GM18517 (cell line): ENCODE measurements at regions not wholly inside any gene's neighbourhood (a gene's known extent, or its start where the extent isn't known, plus 50 kb on each side); places are given as distances from the start of the nearest gene placed in this dataset.
"Not testable (repeated sequence)": the region's sequence is repeated elsewhere in the genome, so short reads cannot be mapped to it uniquely, and the experiment has no call there.

Source experiments
- ATAC-seq: cut with Tn5 transposase; IDR thresholded peaks from one replicate; pipeline ENCODE4 v1.9.1; 2021; ENCODE audit warnings: mild to moderate bottlenecking, moderate library complexity; ENCODE audit not compliant: unreplicated experiment

- no peak for ATAC-seq
Observed at GRCh38 chr5:56763711-56764466, 51.5 kb upstream of the MAP3K1 start.

- ATAC-seq: no peak
Observed at GRCh38 chr5:56763182-56763581, 52.2 kb upstream of the MAP3K1 start.

- no peak for ATAC-seq
Observed at GRCh38 chr5:56761151-56761885, 54.0 kb upstream of the MAP3K1 start.

- no peak for ATAC-seq
Observed at GRCh38 chr5:56760723-56761122, 54.6 kb upstream of the MAP3K1 start.

GRCh38 chr5:56759521-56760216 is 55.7 kb upstream of the MAP3K1 start:
- ATAC-seq: no peak

- no peak for ATAC-seq
Observed at GRCh38 chr5:56757077-56757476, 58.3 kb upstream of the MAP3K1 start.

- no peak for ATAC-seq
Observed at GRCh38 chr5:56755036-56755555, 60.3 kb upstream of the MAP3K1 start.

- not testable (repeated sequence) for ATAC-seq
Observed at GRCh38 chr5:56753588-56753987, 61.8 kb upstream of the MAP3K1 start.

- no peak for ATAC-seq
Observed at GRCh38 chr5:56751572-56752313, 63.6 kb upstream of the MAP3K1 start.

GRCh38 chr5:56749842-56750241 is 65.5 kb upstream of the MAP3K1 start:
- ATAC-seq: no peak

- ATAC-seq: no peak
Observed at GRCh38 chr5:56746553-56747339, 68.6 kb upstream of the MAP3K1 start.

GRCh38 chr5:56745864-56746263 is 69.5 kb upstream of the MAP3K1 start:
- no peak for ATAC-seq

GRCh38 chr5:56740868-56741267 is 74.5 kb upstream of the MAP3K1 start:
- no peak for ATAC-seq

GRCh38 chr5:56739990-56740389 is 75.4 kb upstream of the MAP3K1 start:
- ATAC-seq: no peak

- no peak for ATAC-seq
Observed at GRCh38 chr5:56737951-56738606, 77.3 kb upstream of the MAP3K1 start.

- no peak for ATAC-seq
Observed at GRCh38 chr5:56737002-56737621, 78.2 kb upstream of the MAP3K1 start.

GRCh38 chr5:56735849-56736641 is 79.3 kb upstream of the MAP3K1 start:
- ATAC-seq: no peak

GRCh38 chr5:56734091-56734694 is 81.2 kb upstream of the MAP3K1 start:
- no peak for ATAC-seq
